WTC11 (cell line): ENCODE measurements at regions not wholly inside any gene's neighbourhood (a gene's known extent, or its start where the extent isn't known, plus 50 kb on each side); places are given as distances from the start of the nearest gene placed in this dataset.

Source experiments
- CTCF ChIP-seq: fragments of 200-600 bp; IDR thresholded peaks from 2 replicates; pipeline ENCODE4 v1.8.0; 2022; ENCODE audit warnings: antibody characterized with exemption
- IRF2 ChIP-seq: sonication (generic); formaldehyde crosslinking; IDR thresholded peaks from 2 replicates; pipeline ENCODE4 v1.8.0; 2022; ENCODE audit warnings: low read depth, missing genetic modification reagents, borderline replicate concordance
- TEAD4 ChIP-seq: sonication (generic); formaldehyde crosslinking; IDR thresholded peaks from 2 replicates; pipeline ENCODE4 v1.8.0; 2022; ENCODE audit warnings: mild to moderate bottlenecking, missing genetic modification reagents
- ZNF121 ChIP-seq: sonication (generic); formaldehyde crosslinking; IDR thresholded peaks from 2 replicates; pipeline ENCODE4 v1.8.0; 2023; ENCODE audit warnings: missing genetic modification reagents
- TF ChIP-seq, protein P1 (sequence below): sonication (generic); formaldehyde crosslinking; IDR thresholded peaks from 2 replicates; pipeline ENCODE4 v1.8.0; 2023; ENCODE audit warnings: missing genetic modification reagents, mild to moderate bottlenecking, borderline replicate concordance
- TF ChIP-seq, protein P2 (sequence below): sonication (generic); formaldehyde crosslinking; IDR thresholded peaks from 2 replicates; pipeline ENCODE4 v1.8.0; 2022; ENCODE audit warnings: mild to moderate bottlenecking, missing genetic modification reagents

GRCh38 chr2:117064021-117064420 lies 750.5 kb upstream of the DDX18 start:
- no peak for TF ChIP-seq ZNF121
- TF ChIP-seq IRF2 = no peak
- no peak for TF ChIP-seq CTCF
- TF ChIP-seq, protein P1, sequence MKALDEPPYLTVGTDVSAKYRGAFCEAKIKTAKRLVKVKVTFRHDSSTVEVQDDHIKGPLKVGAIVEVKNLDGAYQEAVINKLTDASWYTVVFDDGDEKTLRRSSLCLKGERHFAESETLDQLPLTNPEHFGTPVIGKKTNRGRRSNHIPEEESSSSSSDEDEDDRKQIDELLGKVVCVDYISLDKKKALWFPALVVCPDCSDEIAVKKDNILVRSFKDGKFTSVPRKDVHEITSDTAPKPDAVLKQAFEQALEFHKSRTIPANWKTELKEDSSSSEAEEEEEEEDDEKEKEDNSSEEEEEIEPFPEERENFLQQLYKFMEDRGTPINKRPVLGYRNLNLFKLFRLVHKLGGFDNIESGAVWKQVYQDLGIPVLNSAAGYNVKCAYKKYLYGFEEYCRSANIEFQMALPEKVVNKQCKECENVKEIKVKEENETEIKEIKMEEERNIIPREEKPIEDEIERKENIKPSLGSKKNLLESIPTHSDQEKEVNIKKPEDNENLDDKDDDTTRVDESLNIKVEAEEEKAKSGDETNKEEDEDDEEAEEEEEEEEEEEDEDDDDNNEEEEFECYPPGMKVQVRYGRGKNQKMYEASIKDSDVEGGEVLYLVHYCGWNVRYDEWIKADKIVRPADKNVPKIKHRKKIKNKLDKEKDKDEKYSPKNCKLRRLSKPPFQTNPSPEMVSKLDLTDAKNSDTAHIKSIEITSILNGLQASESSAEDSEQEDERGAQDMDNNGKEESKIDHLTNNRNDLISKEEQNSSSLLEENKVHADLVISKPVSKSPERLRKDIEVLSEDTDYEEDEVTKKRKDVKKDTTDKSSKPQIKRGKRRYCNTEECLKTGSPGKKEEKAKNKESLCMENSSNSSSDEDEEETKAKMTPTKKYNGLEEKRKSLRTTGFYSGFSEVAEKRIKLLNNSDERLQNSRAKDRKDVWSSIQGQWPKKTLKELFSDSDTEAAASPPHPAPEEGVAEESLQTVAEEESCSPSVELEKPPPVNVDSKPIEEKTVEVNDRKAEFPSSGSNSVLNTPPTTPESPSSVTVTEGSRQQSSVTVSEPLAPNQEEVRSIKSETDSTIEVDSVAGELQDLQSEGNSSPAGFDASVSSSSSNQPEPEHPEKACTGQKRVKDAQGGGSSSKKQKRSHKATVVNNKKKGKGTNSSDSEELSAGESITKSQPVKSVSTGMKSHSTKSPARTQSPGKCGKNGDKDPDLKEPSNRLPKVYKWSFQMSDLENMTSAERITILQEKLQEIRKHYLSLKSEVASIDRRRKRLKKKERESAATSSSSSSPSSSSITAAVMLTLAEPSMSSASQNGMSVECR = no peak
- TF ChIP-seq, protein P2, sequence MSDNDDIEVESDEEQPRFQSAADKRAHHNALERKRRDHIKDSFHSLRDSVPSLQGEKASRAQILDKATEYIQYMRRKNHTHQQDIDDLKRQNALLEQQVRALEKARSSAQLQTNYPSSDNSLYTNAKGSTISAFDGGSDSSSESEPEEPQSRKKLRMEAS = no peak
- TF ChIP-seq TEAD4 (CRISPR knock-in tag) = no peak
